Mesenchymal stem cell (in vitro differentiated cells and primary cell): ENCODE measurements at regions not wholly inside any gene's neighbourhood (a gene's known extent, or its start where the extent isn't known, plus 50 kb on each side); places are given as distances from the start of the nearest gene placed in this dataset.

ENCODE experiments used
- DNase-seq: peaks from one replicate; pipeline ENCODE4 v3.0.0-alpha.2; 2013
- H2AFZ ChIP-seq: one replicate; pipeline ENCODE4 v1.6.1; 2013; ENCODE audit warnings: low read depth, mild to moderate bottlenecking, control low read depth, inconsistent platforms, low read length, moderate library complexity
- H2AK5ac ChIP-seq: 2 replicates; pipeline ENCODE4 v1.6.1; 2013; ENCODE audit warnings: low read length, moderate library complexity, mild to moderate bottlenecking, inconsistent platforms; ENCODE audit not compliant: severe bottlenecking
- H2BK120ac ChIP-seq: one replicate; pipeline ENCODE4 v1.6.1; 2013; ENCODE audit warnings: low read depth, mild to moderate bottlenecking, inconsistent platforms, low read length, moderate library complexity
- H2BK12ac ChIP-seq, 2 experiments: one replicate each; pipeline ENCODE4 v1.6.1; 2013; ENCODE audit warnings: inconsistent platforms in 2 of 2, low read length in 2 of 2, mild to moderate bottlenecking in 2 of 2, moderate library complexity in 2 of 2, control low read depth in 1 of 2
- H2BK15ac ChIP-seq: one replicate; pipeline ENCODE4 v1.6.1; 2013; ENCODE audit warnings: mild to moderate bottlenecking, low read depth, inconsistent platforms; ENCODE audit not compliant: poor library complexity, severe bottlenecking
- H2BK5ac ChIP-seq: 2 replicates; pipeline ENCODE4 v1.6.1; 2013; ENCODE audit warnings: low read depth, mild to moderate bottlenecking, low read length, control low read depth, inconsistent platforms; ENCODE audit not compliant: poor library complexity, severe bottlenecking
- H3K14ac ChIP-seq, 2 experiments: one replicate each; pipeline ENCODE4 v1.6.1; 2013; ENCODE audit warnings: inconsistent platforms in 2 of 2, low read length in 2 of 2, control low read depth in 1 of 2, mild to moderate bottlenecking in 1 of 2, moderate library complexity in 1 of 2
- H3K18ac ChIP-seq, 2 experiments: one replicate each; pipeline ENCODE4 v1.6.1; 2013; ENCODE audit warnings: inconsistent platforms in 2 of 2, low read length in 2 of 2, control low read depth in 1 of 2, low read depth in 1 of 2, mild to moderate bottlenecking in 1 of 2
- H3K23ac ChIP-seq, 2 experiments: one replicate each; pipeline ENCODE4 v1.6.1; 2013; ENCODE audit warnings: inconsistent platforms in 2 of 2, low read length in 2 of 2, mild to moderate bottlenecking in 2 of 2, moderate library complexity in 2 of 2, control low read depth in 1 of 2
- H3K27ac ChIP-seq: 2 replicates; pipeline ENCODE4 v1.5.1; 2013; ENCODE audit warnings: mild to moderate bottlenecking, moderate library complexity, low read length, control low read depth, inconsistent platforms; ENCODE audit not compliant: poor library complexity, severe bottlenecking
- H3K27me3 ChIP-seq, 2 experiments: 2 replicates each; pipeline versions ENCODE4 v1.6.1 to v1.7.0; 2013; ENCODE audit warnings: low read length in 2 of 2, mild to moderate bottlenecking in 2 of 2, moderate library complexity in 2 of 2, control low read depth in 1 of 2, inconsistent platforms in 1 of 2; ENCODE audit not compliant: control insufficient read depth in 1 of 2, insufficient read depth in 1 of 2
- H3K36me3 ChIP-seq, 2 experiments: 2 replicates each; pipeline versions ENCODE4 v1.6.1 to v1.7.0; 2013; ENCODE audit warnings: low read length in 2 of 2, control low read depth in 1 of 2, inconsistent platforms in 1 of 2, low read depth in 1 of 2, mild to moderate bottlenecking in 1 of 2; ENCODE audit not compliant: insufficient read depth in 2 of 2, control insufficient read depth in 1 of 2
- H3K4ac ChIP-seq, 2 experiments: one replicate each; pipeline ENCODE4 v1.6.1; 2013; ENCODE audit warnings: inconsistent platforms in 2 of 2, low read length in 2 of 2, mild to moderate bottlenecking in 2 of 2, moderate library complexity in 2 of 2, control low read depth in 1 of 2, low read depth in 1 of 2
- H3K4me1 ChIP-seq: 2 replicates; pipeline ENCODE4 v1.6.1; 2013; ENCODE audit warnings: low read depth, low read length, control low read depth; ENCODE audit not compliant: control insufficient read depth, insufficient read depth
- H3K4me2 ChIP-seq: 2 replicates; pipeline ENCODE4 v1.6.1; 2013; ENCODE audit warnings: low read length, mild to moderate bottlenecking, inconsistent platforms; ENCODE audit not compliant: poor library complexity, severe bottlenecking
- H3K4me3 ChIP-seq, 2 experiments: 2 replicates each; pipeline versions ENCODE4 v1.5.1 to v1.7.0; 2013; ENCODE audit warnings: low read length in 2 of 2, mild to moderate bottlenecking in 2 of 2, control low read depth in 1 of 2, low read depth in 1 of 2; ENCODE audit not compliant: insufficient read depth in 1 of 2
- H3K79me1 ChIP-seq: replicated peaks from 2 replicates; pipeline ENCODE4 v1.6.1; 2013; ENCODE audit warnings: mild to moderate bottlenecking, control low read depth, low read length, inconsistent platforms; ENCODE audit not compliant: poor library complexity, severe bottlenecking
- H3K9ac ChIP-seq: 2 replicates; pipeline ENCODE4 v1.7.0; 2013; ENCODE audit warnings: mild to moderate bottlenecking, low read length, moderate library complexity
- H3K9me3 ChIP-seq: 2 replicates; pipeline ENCODE4 v1.7.0; 2013; ENCODE audit warnings: mild to moderate bottlenecking, low read length; ENCODE audit not compliant: control insufficient read depth
- H4K8ac ChIP-seq: one replicate; pipeline ENCODE4 v1.6.1; 2013; ENCODE audit warnings: inconsistent platforms, mild to moderate bottlenecking, low read length, moderate library complexity
- H4K91ac ChIP-seq: one replicate; pipeline ENCODE4 v1.6.1; 2013; ENCODE audit warnings: mild to moderate bottlenecking, low read length, inconsistent platforms
- WGBS: methylation state at CpG from one replicate; pipeline ENCODE4 v1.1.7; 2013; ENCODE audit warnings: mixed read lengths; 5-methylcytosine and 5-hydroxymethylcytosine counted together

GRCh38 chr11:36988556-36988955 is 390.5 kb upstream of the RAG2 start:
- Histone ChIP-seq H3K4ac (no peak overlapping the region), H3K79me1 (no peaks in the 10 kb centered on the region)
- WGBS = 100% methylated on average over 1 of the region's 1 CpG

GRCh38 chr11:36985562-36985961 is 387.5 kb upstream of the RAG2 start:
- Histone ChIP-seq H2AK5ac (no peak overlapping the region), H4K91ac (no peak overlapping the region), H2BK15ac (no peak overlapping the region), H3K79me1 (no peaks in the 10 kb centered on the region), H3K4me3 (no peak overlapping the region), H3K18ac (no peak overlapping the region), H3K4ac (no peak overlapping the region), H3K27ac (no peak overlapping the region), H3K14ac (no peak overlapping the region), H3K9me3 (peaks cover 17% of the 10 kb centered on the region), H2BK120ac (no peak overlapping the region), H3K4me2 (no peak overlapping the region), H2BK5ac (no peak overlapping the region), H4K8ac (no peak overlapping the region), H2BK12ac (no peak overlapping the region), H2AFZ (no peak overlapping the region), H3K36me3 (no peaks in the 10 kb centered on the region), H3K23ac (no peak overlapping the region), H3K27me3 (no peaks in the 10 kb centered on the region), H3K9ac (no peak overlapping the region), H3K4me1 (no peaks in the 10 kb centered on the region)
- 79% methylated on average over 2 of the region's 3 CpGs for WGBS
- no peak for DNase-seq

More at GRCh38 chr11:36988556-36988955, 390.5 kb upstream of the RAG2 start:
- Histone ChIP-seq H3K23ac (no peak overlapping the region), H3K9ac (no peak overlapping the region), H3K4me2 (no peak overlapping the region), H3K9me3 (peaks cover 17% of the 10 kb centered on the region), H3K4me3 (no peak overlapping the region), H2BK12ac (no peak overlapping the region), H2BK5ac (no peak overlapping the region), H3K18ac (no peak overlapping the region), H4K8ac (no peak overlapping the region), H4K91ac (no peak overlapping the region), H2AFZ (no peak overlapping the region), H2AK5ac (no peak overlapping the region), H3K36me3 (no peaks in the 10 kb centered on the region), H2BK120ac (no peak overlapping the region), H2BK15ac (no peak overlapping the region), H3K4me1 (no peaks in the 10 kb centered on the region), H3K14ac (no peak overlapping the region), H3K27ac (no peak overlapping the region), H3K27me3 (no peaks in the 10 kb centered on the region)
- DNase-seq = no peak

- H3K27me3 ChIP-seq = no peaks in the 10 kb centered on the region
- H3K4me2 ChIP-seq = no peak overlapping the region
- no peak overlapping the region for H2BK5ac ChIP-seq
- no peak overlapping the region for H4K8ac ChIP-seq
- no peak overlapping the region for H3K18ac ChIP-seq
- H3K4me1 ChIP-seq = no peaks in the 10 kb centered on the region
- WGBS = 86% methylated on average over 2 of the region's 2 CpGs
- no peak overlapping the region for H2BK120ac ChIP-seq
- H3K9ac ChIP-seq = no peak overlapping the region
- no peak overlapping the region for H3K4ac ChIP-seq
- H4K91ac ChIP-seq = no peak overlapping the region
- no peak overlapping the region for H3K4me3 ChIP-seq
- no peak for DNase-seq
- H2AK5ac ChIP-seq = no peak overlapping the region
- peaks cover 10% of the 10 kb centered on the region for H3K9me3 ChIP-seq
- no peak overlapping the region for H3K23ac ChIP-seq
- H3K79me1 ChIP-seq = no peaks in the 10 kb centered on the region
- H3K14ac ChIP-seq = no peak overlapping the region
- no peak overlapping the region for H3K27ac ChIP-seq
- H2BK15ac ChIP-seq = no peak overlapping the region
- H2BK12ac ChIP-seq = no peak overlapping the region
- no peaks in the 10 kb centered on the region for H3K36me3 ChIP-seq
- no peak overlapping the region for H2AFZ ChIP-seq
These were observed 378.7 kb upstream of the RAG2 start for GRCh38 chr11:36976741-36977140.

- no peak overlapping the region for H3K18ac ChIP-seq
- WGBS = 100% methylated on average over 1 of the region's 1 CpG
- H3K9me3 ChIP-seq = peaks cover 10% of the 10 kb centered on the region
These were observed 376.7 kb upstream of the RAG2 start for GRCh38 chr11:36974771-36975170.

More at GRCh38 chr11:36974771-36975170, 376.7 kb upstream of the RAG2 start:
- H3K9ac ChIP-seq = no peak overlapping the region
- no peak overlapping the region for H2AK5ac ChIP-seq
- H2BK5ac ChIP-seq = no peak overlapping the region
- no peak overlapping the region for H3K23ac ChIP-seq
- H3K27me3 ChIP-seq = no peaks in the 10 kb centered on the region
- no peak overlapping the region for H4K91ac ChIP-seq
- H3K4me1 ChIP-seq = no peaks in the 10 kb centered on the region
- H3K36me3 ChIP-seq = no peaks in the 10 kb centered on the region
- H3K27ac ChIP-seq = no peak overlapping the region
- no peak overlapping the region for H3K4me3 ChIP-seq
- no peak overlapping the region for H2BK15ac ChIP-seq
- H3K14ac ChIP-seq = no peak overlapping the region
- no peak overlapping the region for H2AFZ ChIP-seq
- no peak for DNase-seq
- H3K4me2 ChIP-seq = no peak overlapping the region
- no peak overlapping the region for H3K4ac ChIP-seq
- no peaks in the 10 kb centered on the region for H3K79me1 ChIP-seq
- no peak overlapping the region for H2BK12ac ChIP-seq
- no peak overlapping the region for H4K8ac ChIP-seq
- H2BK120ac ChIP-seq = no peak overlapping the region
